GM12872 (cell line): ENCODE measurements at regions not wholly inside any gene's neighbourhood (a gene's known extent, or its start where the extent isn't known, plus 50 kb on each side); places are given as distances from the start of the nearest gene placed in this dataset.

Experiments used
- CTCF ChIP-seq: IDR thresholded peaks from 3 replicates; pipeline ENCODE4 v1.5.1; 2011; ENCODE audit warnings: low read depth, mild to moderate bottlenecking, low read length, moderate library complexity; ENCODE audit not compliant: insufficient read depth

GRCh38 chr6:106783640-106784566 is 154.5 kb downstream of the QRSL1 start:
- TF ChIP-seq CTCF: no peak

GRCh38 chr6:106782536-106783285 is 153.3 kb downstream of the QRSL1 start:
- no peak for TF ChIP-seq CTCF

GRCh38 chr6:106778943-106779342 is 149.6 kb downstream of the QRSL1 start:
- no peak for TF ChIP-seq CTCF

GRCh38 chr6:106773996-106774629 is 144.7 kb downstream of the QRSL1 start:
- no peak for TF ChIP-seq CTCF

GRCh38 chr6:106773522-106773921 is 144.1 kb downstream of the QRSL1 start:
- no peak for TF ChIP-seq CTCF

GRCh38 chr6:106772270-106773142 is 143.1 kb downstream of the QRSL1 start:
- no peak for TF ChIP-seq CTCF

GRCh38 chr6:106771822-106772221 is 142.4 kb downstream of the QRSL1 start:
- no peak for TF ChIP-seq CTCF
